ENCODE measurements at regions not wholly inside any gene's neighbourhood (a gene's known extent, or its start where the extent isn't known, plus 50 kb on each side); places are given as distances from the start of the nearest gene placed in this dataset.
A peak's percentile ranks its signal among the peaks of the same experiment; 100 is the strongest.
"Not testable (repeated sequence)": the region's sequence is repeated elsewhere in the genome, so short reads cannot be mapped to it uniquely, and the experiment has no call there.

DNA sequence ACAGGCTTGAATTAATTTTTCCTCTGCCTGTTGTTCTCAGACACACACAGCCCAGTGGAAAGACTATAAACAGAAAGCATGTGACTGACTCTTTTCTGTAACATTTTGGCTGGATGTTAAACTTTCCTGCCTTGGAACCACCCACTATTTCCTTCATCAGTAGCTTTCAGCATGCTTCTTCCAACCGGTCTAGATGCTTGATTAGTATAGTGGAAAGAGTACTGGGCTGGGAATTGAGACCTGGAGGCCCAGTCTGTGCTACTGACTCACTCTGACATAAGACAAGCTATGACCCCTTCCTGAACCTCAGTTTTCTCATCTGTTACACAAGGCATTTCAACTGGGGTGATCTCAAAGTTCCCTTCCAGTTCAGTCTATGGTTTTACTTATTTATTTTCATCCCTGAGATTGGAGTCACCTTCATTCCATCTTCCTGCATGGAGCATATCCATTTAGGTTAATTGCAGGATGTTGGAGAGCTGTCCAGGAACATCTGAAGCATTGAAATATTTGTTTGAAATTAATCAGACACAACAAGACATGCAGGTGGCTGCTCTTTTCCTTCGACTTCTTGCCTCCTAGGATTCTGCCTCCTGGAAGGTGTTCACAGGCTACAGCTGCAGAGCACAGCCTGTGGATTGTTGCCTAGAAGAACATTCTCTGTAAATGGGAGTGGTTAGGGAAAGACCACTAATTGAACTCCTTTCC is 173.4 kb downstream of the RTL9 start:
- H3K18ac ChIP-seq (ENCODE audit: low read length), result no peak overlapping the region
- H3K56ac ChIP-seq (ENCODE audit: low read length), result no peak overlapping the region
- H2AK5ac ChIP-seq (ENCODE audit: low read length), result no peak overlapping the region
- H3K79me2 ChIP-seq (ENCODE audit: control insufficient read depth, insufficient read depth, low read length), result no peaks in the 10 kb centered on the region
- H2BK15ac ChIP-seq (replicated peaks; ENCODE audit: low read depth), result no peak overlapping the region
- no peaks in the 10 kb centered on the region for H3K79me1 ChIP-seq (ENCODE audit: low read length)
- H3K4me2 ChIP-seq (ENCODE audit: low read length), result no peak overlapping the region
- no peak overlapping the region for H3K9ac ChIP-seq (ENCODE audit: low read length)
- no peaks in the 10 kb centered on the region for H3K27me3 ChIP-seq (ENCODE audit: insufficient read depth, low read length, poor library complexity)
- H3K36me3 ChIP-seq (ENCODE audit: control insufficient read depth, insufficient read depth, low read length), result no peaks in the 10 kb centered on the region
- no peak for DNase-seq
- H2BK5ac ChIP-seq (ENCODE audit: low read length), result no peak overlapping the region
- H3K4me3 ChIP-seq (ENCODE audit: low read length), result no peak overlapping the region
- no peaks in the 10 kb centered on the region for H3K4me1 ChIP-seq (ENCODE audit: control insufficient read depth, low read depth, low read length)
- H3K4ac ChIP-seq (ENCODE audit: low read depth, low read length), result no peak overlapping the region
- H3K27ac ChIP-seq (ENCODE audit: low read depth, low read length), result no peak overlapping the region
- no peak overlapping the region for H3K23ac ChIP-seq (ENCODE audit: low read length)
- no peak overlapping the region for H4K8ac ChIP-seq (ENCODE audit: low read depth, low read length)
- no CpG with 5 or more reads among the region's 2 CpGs for WGBS (ENCODE audit: extremely low coverage, insufficient coverage, low lambda C conversion rate)
- H2BK120ac ChIP-seq (ENCODE audit: low read depth, low read length), result no peak overlapping the region
- H4K5ac ChIP-seq (ENCODE audit: low read length), result no peak overlapping the region

DNA sequence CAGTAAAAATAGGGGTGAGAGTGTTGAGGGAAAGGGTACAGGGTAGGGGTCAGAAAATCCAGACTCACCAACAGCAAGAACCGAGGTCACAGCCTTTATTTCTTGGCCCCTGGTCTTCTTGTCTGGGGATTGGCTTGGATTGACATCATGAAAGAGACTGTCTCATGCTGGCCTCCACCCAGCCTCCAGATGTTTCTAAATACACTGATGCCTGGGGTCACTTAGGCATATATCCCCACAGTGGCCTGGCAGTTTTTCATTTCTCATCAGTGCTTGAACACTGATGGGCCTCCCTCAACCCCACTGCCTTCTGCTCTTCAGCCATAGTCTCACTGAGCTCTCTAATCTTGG is 173.9 kb downstream of the RTL9 start:
- Histone ChIP-seq H3K79me2 (ENCODE audit: control insufficient read depth, insufficient read depth, low read length) (no peaks in the 10 kb centered on the region), H3K4me3 (ENCODE audit: low read length) (no peak overlapping the region), H4K8ac (ENCODE audit: low read depth, low read length) (no peak overlapping the region), H3K9ac (ENCODE audit: low read length) (no peak overlapping the region), H3K56ac (ENCODE audit: low read length) (no peak overlapping the region), H3K27ac (ENCODE audit: low read depth, low read length) (no peak overlapping the region), H2AK5ac (ENCODE audit: low read length) (no peak overlapping the region), H3K4me2 (ENCODE audit: low read length) (no peak overlapping the region), H3K4me1 (ENCODE audit: control insufficient read depth, low read depth, low read length) (no peaks in the 10 kb centered on the region), H3K79me1 (ENCODE audit: low read length) (no peaks in the 10 kb centered on the region), H3K18ac (ENCODE audit: low read length) (no peak overlapping the region), H2BK120ac (ENCODE audit: low read depth, low read length) (no peak overlapping the region), H3K27me3 (ENCODE audit: insufficient read depth, low read length, poor library complexity) (no peaks in the 10 kb centered on the region), H2BK5ac (ENCODE audit: low read length) (no peak overlapping the region), H3K4ac (ENCODE audit: low read depth, low read length) (no peak overlapping the region), H3K36me3 (ENCODE audit: control insufficient read depth, insufficient read depth, low read length) (no peaks in the 10 kb centered on the region), H4K5ac (ENCODE audit: low read length) (no peak overlapping the region), H3K23ac (ENCODE audit: low read length) (no peak overlapping the region), H2BK15ac (replicated peaks; ENCODE audit: low read depth) (no peak overlapping the region)
- no CpG with 5 or more reads among the region's 1 CpG for WGBS (ENCODE audit: extremely low coverage, insufficient coverage, low lambda C conversion rate)
- DNase-seq, result no peak

DNA sequence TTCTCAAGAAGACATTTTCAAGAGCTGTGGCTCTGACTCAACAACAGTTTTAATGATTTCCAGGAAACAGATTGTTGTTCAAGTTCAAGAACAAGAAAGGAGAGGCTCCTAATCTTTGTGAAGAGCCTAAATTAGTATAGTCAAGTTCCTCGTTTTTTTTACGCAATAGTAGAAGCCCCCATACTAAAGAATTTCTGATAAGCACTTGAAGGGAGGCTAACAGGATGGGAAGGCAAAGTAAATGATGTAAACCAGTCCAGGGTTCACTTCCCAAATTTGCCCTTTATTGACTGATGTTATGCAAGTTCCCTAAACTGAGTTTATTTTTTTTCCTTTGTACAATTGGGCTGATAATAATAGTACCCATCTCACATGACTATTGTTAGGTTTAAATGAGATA is 178.2 kb downstream of the RTL9 start:
- no peaks in the 10 kb centered on the region for H3K27me3 ChIP-seq (ENCODE audit: insufficient read depth, low read length, poor library complexity)
- no CpG with 5 or more reads among the region's 2 CpGs for WGBS (ENCODE audit: extremely low coverage, insufficient coverage, low lambda C conversion rate)

DNA sequence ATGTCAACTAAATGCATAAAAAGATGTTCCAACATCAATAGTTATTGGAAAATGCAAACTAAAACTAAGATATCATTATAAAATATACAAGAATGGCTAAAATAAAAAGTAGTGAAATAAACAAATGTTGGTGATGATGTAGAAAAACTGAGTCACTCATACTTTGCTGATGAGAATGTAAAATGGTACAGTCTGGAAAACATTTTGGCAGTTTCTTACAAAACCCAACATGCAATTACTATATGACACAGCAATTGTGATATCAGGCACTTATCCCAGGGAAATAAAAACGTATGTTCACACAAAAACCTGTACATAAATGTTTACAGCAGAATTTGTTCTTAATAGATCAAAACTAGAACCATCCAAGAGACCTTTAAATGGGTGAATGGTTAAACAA is 182.6 kb downstream of the RTL9 start:
- H3K4me3 ChIP-seq (ENCODE audit: low read length), result no peak overlapping the region
- no peak overlapping the region for H3K56ac ChIP-seq (ENCODE audit: low read length)
- no peak overlapping the region for H2BK120ac ChIP-seq (ENCODE audit: low read depth, low read length)
- H3K4me1 ChIP-seq (ENCODE audit: control insufficient read depth, low read depth, low read length), result no peaks in the 10 kb centered on the region
- no peak overlapping the region for H2AK5ac ChIP-seq (ENCODE audit: low read length)
- H3K4ac ChIP-seq (ENCODE audit: low read depth, low read length), result no peak overlapping the region
- no CpG with 5 or more reads among the region's 1 CpG for WGBS (ENCODE audit: extremely low coverage, insufficient coverage, low lambda C conversion rate)
- no peak overlapping the region for H4K5ac ChIP-seq (ENCODE audit: low read length)
- no peak overlapping the region for H3K23ac ChIP-seq (ENCODE audit: low read length)
- no peaks in the 10 kb centered on the region for H3K27me3 ChIP-seq (ENCODE audit: insufficient read depth, low read length, poor library complexity)
- H3K18ac ChIP-seq (ENCODE audit: low read length), result no peak overlapping the region
- H3K36me3 ChIP-seq (ENCODE audit: control insufficient read depth, insufficient read depth, low read length), result no peaks in the 10 kb centered on the region
- DNase-seq, result no peak
- H4K8ac ChIP-seq (ENCODE audit: low read depth, low read length), result no peak overlapping the region
- no peak overlapping the region for H3K27ac ChIP-seq (ENCODE audit: low read depth, low read length)
- no peaks in the 10 kb centered on the region for H3K79me2 ChIP-seq (ENCODE audit: control insufficient read depth, insufficient read depth, low read length)
- no peak overlapping the region for H3K9ac ChIP-seq (ENCODE audit: low read length)
- H2BK15ac ChIP-seq (replicated peaks; ENCODE audit: low read depth), result no peak overlapping the region
- no peaks in the 10 kb centered on the region for H3K79me1 ChIP-seq (ENCODE audit: low read length)
- no peak overlapping the region for H2BK5ac ChIP-seq (ENCODE audit: low read length)
- H3K4me2 ChIP-seq (ENCODE audit: low read length), result no peak overlapping the region

More for the DNA sequence above, 178.2 kb downstream of the RTL9 start:
- Histone ChIP-seq H4K8ac (ENCODE audit: low read depth, low read length) (no peak overlapping the region), H2BK120ac (ENCODE audit: low read depth, low read length) (no peak overlapping the region), H3K4me3 (ENCODE audit: low read length) (no peak overlapping the region), H2BK15ac (replicated peaks; ENCODE audit: low read depth) (no peak overlapping the region), H3K9ac (ENCODE audit: low read length) (no peak overlapping the region), H3K36me3 (ENCODE audit: control insufficient read depth, insufficient read depth, low read length) (no peaks in the 10 kb centered on the region), H3K4me2 (ENCODE audit: low read length) (no peak overlapping the region), H3K79me1 (ENCODE audit: low read length) (no peaks in the 10 kb centered on the region), H4K5ac (ENCODE audit: low read length) (no peak overlapping the region), H2BK5ac (ENCODE audit: low read length) (no peak overlapping the region), H2AK5ac (ENCODE audit: low read length) (no peak overlapping the region), H3K4ac (ENCODE audit: low read depth, low read length) (no peak overlapping the region), H3K18ac (ENCODE audit: low read length) (no peak overlapping the region), H3K23ac (ENCODE audit: low read length) (no peak overlapping the region), H3K79me2 (ENCODE audit: control insufficient read depth, insufficient read depth, low read length) (no peaks in the 10 kb centered on the region), H3K56ac (ENCODE audit: low read length) (no peak overlapping the region), H3K4me1 (ENCODE audit: control insufficient read depth, low read depth, low read length) (no peaks in the 10 kb centered on the region), H3K27ac (ENCODE audit: low read depth, low read length) (no peak overlapping the region)
- no peak for DNase-seq

DNA sequence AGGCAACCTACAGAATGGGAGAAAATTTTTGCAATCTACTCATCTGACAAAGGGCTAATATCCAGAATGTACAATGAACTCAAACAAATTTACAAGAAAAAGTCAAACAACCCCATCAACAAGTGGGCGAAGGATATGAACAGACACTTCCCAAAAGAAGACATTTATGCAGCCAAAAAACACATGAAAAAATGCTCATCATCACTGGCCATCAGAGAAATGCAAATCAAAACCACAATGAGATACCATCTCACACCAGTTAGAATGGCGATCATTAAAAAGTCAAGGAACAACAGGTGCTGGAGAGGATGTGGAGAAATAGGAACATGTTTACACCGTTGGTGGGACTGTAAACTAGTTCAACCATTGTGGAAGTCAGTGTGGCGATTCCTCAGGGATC is 192.2 kb downstream of the RTL9 start:
- no CpG with 5 or more reads among the region's 4 CpGs for WGBS (ENCODE audit: extremely low coverage, insufficient coverage, low lambda C conversion rate)
- not testable (repeated sequence) for H3K79me1 ChIP-seq (ENCODE audit: low read length); H2BK15ac ChIP-seq (replicated peaks; ENCODE audit: low read depth); H3K79me2 ChIP-seq (ENCODE audit: control insufficient read depth, insufficient read depth, low read length); H4K8ac ChIP-seq (ENCODE audit: low read depth, low read length); H3K4me1 ChIP-seq (ENCODE audit: control insufficient read depth, low read depth, low read length); H3K18ac ChIP-seq (ENCODE audit: low read length); H3K27ac ChIP-seq (ENCODE audit: low read depth, low read length); H3K27me3 ChIP-seq (ENCODE audit: insufficient read depth, low read length, poor library complexity); H4K5ac ChIP-seq (ENCODE audit: low read length); DNase-seq; H3K4me2 ChIP-seq (ENCODE audit: low read length); H3K56ac ChIP-seq (ENCODE audit: low read length); H3K23ac ChIP-seq (ENCODE audit: low read length); H2BK120ac ChIP-seq (ENCODE audit: low read depth, low read length); H3K9ac ChIP-seq (ENCODE audit: low read length); H3K36me3 ChIP-seq (ENCODE audit: control insufficient read depth, insufficient read depth, low read length); H2AK5ac ChIP-seq (ENCODE audit: low read length); H2BK5ac ChIP-seq (ENCODE audit: low read length); H3K4ac ChIP-seq (ENCODE audit: low read depth, low read length); H3K4me3 ChIP-seq (ENCODE audit: low read length)

DNA sequence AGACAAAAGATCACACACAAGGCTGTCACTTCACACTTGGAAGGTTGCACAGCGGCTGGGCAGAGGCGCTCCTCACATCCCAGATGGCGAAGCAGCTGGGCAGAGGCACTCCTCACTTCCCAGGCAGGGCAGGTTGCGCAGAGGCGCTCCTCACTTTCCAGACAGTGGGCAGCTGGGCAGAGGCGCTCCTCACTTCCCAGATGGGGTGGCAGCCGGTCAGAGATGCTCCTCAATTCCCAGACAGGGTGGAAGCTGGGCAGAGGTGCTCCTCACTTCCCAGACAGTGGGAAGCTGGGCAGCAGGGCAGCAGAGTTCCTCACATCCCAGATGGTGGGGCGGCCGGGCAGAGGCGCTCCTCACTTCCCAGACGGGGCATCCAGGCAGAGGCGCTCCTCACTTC is 199.2 kb downstream of the RTL9 start:
- Histone ChIP-seq H2BK5ac (ENCODE audit: low read length) (no peak overlapping the region), H3K4me2 (ENCODE audit: low read length) (no peak overlapping the region), H3K18ac (ENCODE audit: low read length) (no peak overlapping the region), H2BK15ac (replicated peaks; ENCODE audit: low read depth) (no peak overlapping the region), H3K79me2 (ENCODE audit: control insufficient read depth, insufficient read depth, low read length) (no peaks in the 10 kb centered on the region), H3K27ac (ENCODE audit: low read depth, low read length) (no peak overlapping the region), H3K9ac (ENCODE audit: low read length) (no peak overlapping the region), H3K27me3 (ENCODE audit: insufficient read depth, low read length, poor library complexity) (no peaks in the 10 kb centered on the region), H3K79me1 (ENCODE audit: low read length) (no peaks in the 10 kb centered on the region), H3K4me1 (ENCODE audit: control insufficient read depth, low read depth, low read length) (no peaks in the 10 kb centered on the region), H2BK120ac (ENCODE audit: low read depth, low read length) (no peak overlapping the region), H3K36me3 (ENCODE audit: control insufficient read depth, insufficient read depth, low read length) (no peaks in the 10 kb centered on the region), H4K5ac (ENCODE audit: low read length) (no peak overlapping the region), H3K4me3 (ENCODE audit: low read length) (no peak overlapping the region), H3K56ac (ENCODE audit: low read length) (no peak overlapping the region), H4K8ac (ENCODE audit: low read depth, low read length) (no peak overlapping the region), H3K23ac (ENCODE audit: low read length) (no peak overlapping the region), H2AK5ac (ENCODE audit: low read length) (no peak overlapping the region), H3K4ac (ENCODE audit: low read depth, low read length) (no peak overlapping the region)
- no CpG with 5 or more reads among the region's 12 CpGs for WGBS (ENCODE audit: extremely low coverage, insufficient coverage, low lambda C conversion rate)
- DNase-seq, result peak; percentile 16
